Liver (tissue), 8 donors: ENCODE measurements at regions not wholly inside any gene's neighbourhood (a gene's known extent, or its start where the extent isn't known, plus 50 kb on each side); places are given as distances from the start of the nearest gene placed in this dataset.

Experiments
- DNase-seq: peaks from one replicate; pipeline ENCODE4 v3.0.0-alpha.2; 2017; ENCODE audit warnings: low spot score
- H3K27ac ChIP-seq, 2 donors: one replicate each; pipeline ENCODE4 v1.7.0; 2013; ENCODE audit warnings: inconsistent platforms in 2 of 2, low read length in 2 of 2, control low read depth in 1 of 2, low read depth in 1 of 2, mild to moderate bottlenecking in 1 of 2
- H3K27me3 ChIP-seq, 4 donors: one replicate each; pipeline versions ENCODE4 v1.6.1 to v1.7.0; 2013; ENCODE audit warnings: low read length in 3 of 4, inconsistent platforms in 1 of 4, mild to moderate bottlenecking in 1 of 4, moderate library complexity in 1 of 4; ENCODE audit not compliant: control insufficient read depth in 4 of 4, insufficient read depth in 4 of 4
- H3K36me3 ChIP-seq, 4 donors: one replicate each; pipeline versions ENCODE4 v1.6.1 to v1.7.0; 2013; ENCODE audit warnings: low read length in 3 of 4, mild to moderate bottlenecking in 3 of 4, low read depth in 1 of 4, moderate library complexity in 1 of 4; ENCODE audit not compliant: control insufficient read depth in 4 of 4, insufficient read depth in 3 of 4
- H3K4me1 ChIP-seq, 4 donors: one replicate each; pipeline versions ENCODE4 v1.6.1 to v1.7.0; 2013; ENCODE audit warnings: low read length in 3 of 4, mild to moderate bottlenecking in 3 of 4, moderate library complexity in 1 of 4; ENCODE audit not compliant: control insufficient read depth in 4 of 4, insufficient read depth in 4 of 4
- H3K4me3 ChIP-seq, 3 donors: one replicate each; pipeline versions ENCODE4 v1.6.1 to v1.7.0; 2013; ENCODE audit warnings: low read length in 3 of 3, control low read depth in 1 of 3, low read depth in 1 of 3, mild to moderate bottlenecking in 1 of 3
- H3K9ac ChIP-seq, 2 donors: one replicate each; pipeline ENCODE4 v1.7.0; 2013; ENCODE audit warnings: low read length in 2 of 2, mild to moderate bottlenecking in 2 of 2, moderate library complexity in 2 of 2, control low read depth in 1 of 2, low read depth in 1 of 2
- H3K9me3 ChIP-seq, 4 donors: one replicate each; pipeline versions ENCODE4 v1.6.1 to v1.7.0; 2013; ENCODE audit warnings: low read length in 3 of 4; ENCODE audit not compliant: control insufficient read depth in 4 of 4
- ATF3 ChIP-seq: IDR thresholded peaks from 2 replicates; pipeline ENCODE4 v1.6.1; 2016; ENCODE audit warnings: antibody characterized with exemption
- CTCF ChIP-seq: fragments of 150-350 bp; IDR thresholded peaks from 2 replicates; pipeline ENCODE4 v1.5.1; 2017; ENCODE audit warnings: improper control_type of control experiment, low read depth, low read length; ENCODE audit not compliant: missing input control
- EGR1 ChIP-seq, 2 donors: IDR thresholded peaks; 2 replicates each; pipeline ENCODE4 v1.6.1; 2016 to 2018; ENCODE audit warnings: antibody characterized with exemption in 2 of 2, low read depth in 2 of 2
- FOXA2 ChIP-seq: IDR thresholded peaks from 2 replicates; pipeline ENCODE4 v1.6.1; 2016; ENCODE audit warnings: antibody characterized with exemption
- GABPA ChIP-seq, 2 donors: IDR thresholded peaks in 1 of 2; conservative IDR thresholded peaks in 1 of 2; 2 replicates each; pipeline ENCODE4 v1.6.1; 2016; ENCODE audit warnings: antibody characterized with exemption in 2 of 2, mild to moderate bottlenecking in 1 of 2, moderate library complexity in 1 of 2
- HNF4A ChIP-seq, 2 donors: conservative IDR thresholded peaks; 2 replicates each; pipeline ENCODE4 v1.6.1; 2016; ENCODE audit warnings: antibody characterized with exemption in 2 of 2, mild to moderate bottlenecking in 2 of 2
- HNF4G ChIP-seq: IDR thresholded peaks from 2 replicates; pipeline ENCODE4 v1.6.1; 2016; ENCODE audit warnings: antibody characterized with exemption
- JUND ChIP-seq, 2 donors: IDR thresholded peaks; 2 replicates each; pipeline ENCODE4 v1.6.1; 2016; ENCODE audit warnings: antibody characterized with exemption in 2 of 2
- NR2F2 ChIP-seq: IDR thresholded peaks from 2 replicates; pipeline ENCODE4 v1.6.1; 2016; ENCODE audit warnings: antibody characterized with exemption
- RAD21 ChIP-seq, 2 donors: IDR thresholded peaks; 2 replicates each; pipeline ENCODE4 v1.6.1; 2016; ENCODE audit warnings: antibody characterized with exemption in 2 of 2, mild to moderate bottlenecking in 2 of 2
- RXRA ChIP-seq, 2 donors: IDR thresholded peaks; 2 replicates each; pipeline ENCODE4 v1.6.1; 2017 to 2018; ENCODE audit warnings: antibody characterized with exemption in 2 of 2, mild to moderate bottlenecking in 1 of 2
- SP1 ChIP-seq: IDR thresholded peaks from 2 replicates; pipeline ENCODE4 v1.6.1; 2018; ENCODE audit warnings: antibody characterized with exemption, mild to moderate bottlenecking
- TAF1 ChIP-seq: conservative IDR thresholded peaks from 2 replicates; pipeline ENCODE4 v1.6.1; 2016; ENCODE audit warnings: antibody characterized with exemption, mild to moderate bottlenecking
- YY1 ChIP-seq: IDR thresholded peaks from 2 replicates; pipeline ENCODE4 v1.6.1; 2016; ENCODE audit warnings: antibody characterized with exemption, mild to moderate bottlenecking
- WGBS: extraction: QIAGEN DNeasy Blood & Tissue Kit; methylation state at CpG from one replicate; pipeline ENCODE4 v1.1.7; 2013; 5-methylcytosine and 5-hydroxymethylcytosine counted together
- TF ChIP-seq, protein P1 (sequence below): IDR thresholded peaks from 2 replicates; pipeline ENCODE4 v1.6.1; 2016; ENCODE audit warnings: antibody characterized with exemption, mild to moderate bottlenecking
- TF ChIP-seq, protein P2 (sequence below): IDR thresholded peaks from 2 replicates; pipeline ENCODE4 v1.6.1; 2016; ENCODE audit warnings: antibody characterized with exemption
- donor health status: healthy.
- donor health status: healthy.
- donor health status: healthy.
- donor health status: healthy.
- donor health status: healthy.

GRCh38 chr1:218930000-218930399, 243.7 kb upstream of the LYPLAL1 start:
- WGBS = 94% methylated on average over 3 of the region's 3 CpGs
- Histone ChIP-seq H3K36me3 (no peaks in the 10 kb centered on the region), H3K9me3 (no peaks in the 10 kb centered on the region), H3K4me3 (no peak overlapping the region), H3K4me1 (no peaks in the 10 kb centered on the region), H3K9ac (no peak overlapping the region), H3K27ac (no peak overlapping the region), H3K27me3 (no peaks in the 10 kb centered on the region)
- DNase-seq = no peak
- no peak for TF ChIP-seq HNF4A (conservative IDR thresholded peaks at IDR 0.05)
- no peak for TF ChIP-seq TAF1
- TF ChIP-seq RAD21 (IDR thresholded peaks at IDR 0.05) = no peak
- no peak for TF ChIP-seq YY1
- TF ChIP-seq, protein P1, sequence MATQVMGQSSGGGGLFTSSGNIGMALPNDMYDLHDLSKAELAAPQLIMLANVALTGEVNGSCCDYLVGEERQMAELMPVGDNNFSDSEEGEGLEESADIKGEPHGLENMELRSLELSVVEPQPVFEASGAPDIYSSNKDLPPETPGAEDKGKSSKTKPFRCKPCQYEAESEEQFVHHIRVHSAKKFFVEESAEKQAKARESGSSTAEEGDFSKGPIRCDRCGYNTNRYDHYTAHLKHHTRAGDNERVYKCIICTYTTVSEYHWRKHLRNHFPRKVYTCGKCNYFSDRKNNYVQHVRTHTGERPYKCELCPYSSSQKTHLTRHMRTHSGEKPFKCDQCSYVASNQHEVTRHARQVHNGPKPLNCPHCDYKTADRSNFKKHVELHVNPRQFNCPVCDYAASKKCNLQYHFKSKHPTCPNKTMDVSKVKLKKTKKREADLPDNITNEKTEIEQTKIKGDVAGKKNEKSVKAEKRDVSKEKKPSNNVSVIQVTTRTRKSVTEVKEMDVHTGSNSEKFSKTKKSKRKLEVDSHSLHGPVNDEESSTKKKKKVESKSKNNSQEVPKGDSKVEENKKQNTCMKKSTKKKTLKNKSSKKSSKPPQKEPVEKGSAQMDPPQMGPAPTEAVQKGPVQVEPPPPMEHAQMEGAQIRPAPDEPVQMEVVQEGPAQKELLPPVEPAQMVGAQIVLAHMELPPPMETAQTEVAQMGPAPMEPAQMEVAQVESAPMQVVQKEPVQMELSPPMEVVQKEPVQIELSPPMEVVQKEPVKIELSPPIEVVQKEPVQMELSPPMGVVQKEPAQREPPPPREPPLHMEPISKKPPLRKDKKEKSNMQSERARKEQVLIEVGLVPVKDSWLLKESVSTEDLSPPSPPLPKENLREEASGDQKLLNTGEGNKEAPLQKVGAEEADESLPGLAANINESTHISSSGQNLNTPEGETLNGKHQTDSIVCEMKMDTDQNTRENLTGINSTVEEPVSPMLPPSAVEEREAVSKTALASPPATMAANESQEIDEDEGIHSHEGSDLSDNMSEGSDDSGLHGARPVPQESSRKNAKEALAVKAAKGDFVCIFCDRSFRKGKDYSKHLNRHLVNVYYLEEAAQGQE = no peak
- no peak for TF ChIP-seq CTCF
- TF ChIP-seq GABPA (IDR thresholded peaks at IDR 0.05 in 1 of 2, conservative IDR thresholded peaks at IDR 0.05 in 1 of 2) = no peak
- TF ChIP-seq HNF4G = no peak
- TF ChIP-seq SP1 = no peak
- no peak for TF ChIP-seq JUND (IDR thresholded peaks at IDR 0.05)
- TF ChIP-seq FOXA2 = no peak
- no peak for TF ChIP-seq EGR1 (IDR thresholded peaks at IDR 0.05; ENCODE audit: low read depth in 2 of 2)

- DNase-seq = no peak
- no peaks in the 10 kb centered on the region for H3K36me3 ChIP-seq
- no peak overlapping the region for H3K9ac ChIP-seq
- no peak overlapping the region for H3K4me3 ChIP-seq
- H3K9me3 ChIP-seq = no peaks in the 10 kb centered on the region
- H3K27me3 ChIP-seq = no peaks in the 10 kb centered on the region
- TF ChIP-seq JUND (IDR thresholded peaks at IDR 0.05) (no peak), SP1 (no peak), ATF3 (no peak), EGR1 (IDR thresholded peaks at IDR 0.05; ENCODE audit: low read depth in 2 of 2) (no peak), RAD21 (IDR thresholded peaks at IDR 0.05) (no peak), NR2F2 (no peak), TAF1 (no peak), HNF4A (conservative IDR thresholded peaks at IDR 0.05) (no peak), FOXA2 (no peak), RXRA (IDR thresholded peaks at IDR 0.05) (no peak)
- TF ChIP-seq, protein P1 = no peak
- TF ChIP-seq, protein P2, sequence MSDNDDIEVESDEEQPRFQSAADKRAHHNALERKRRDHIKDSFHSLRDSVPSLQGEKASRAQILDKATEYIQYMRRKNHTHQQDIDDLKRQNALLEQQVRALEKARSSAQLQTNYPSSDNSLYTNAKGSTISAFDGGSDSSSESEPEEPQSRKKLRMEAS = no peak
- 68% methylated on average over 8 of the region's 8 CpGs for WGBS
- H3K27ac ChIP-seq = no peak overlapping the region
- no peaks in the 10 kb centered on the region for H3K4me1 ChIP-seq
Observed at GRCh38 chr1:218930472-218931241, 243.0 kb upstream of the LYPLAL1 start.
